Right ventricle myocardium inferior (tissue), 1 donor: ENCODE measurements at regions not wholly inside any gene's neighbourhood (a gene's known extent, or its start where the extent isn't known, plus 50 kb on each side); places are given as distances from the start of the nearest gene placed in this dataset.
A peak's percentile ranks its signal among the peaks of the same experiment; 100 is the strongest.

Experiments used
- ATAC-seq: fragments of 200-7000 bp; cut with Tn5 transposase; one replicate; pipeline ENCODE4 v1.9.1; 2020; ENCODE audit warnings: mild to moderate bottlenecking, moderate library complexity
- DNase-seq: peaks from one replicate; pipeline ENCODE4 v3.0.0; 2021; ENCODE audit errors: missing footprints
- intact Hi-C: fragments of 100-400 bp; cut with DNase I; formaldehyde crosslinking; loops from one replicate; pipeline ENCODE4 v1.11.0; 2022
- donor health status: DM: no; HTN: yes; CAD: no; lungs with severe emphysema.

GRCh38 chrY:7753711-7754110, 842.2 kb upstream of the AMELY start:
- DNase-seq = no peak
- no peak for ATAC-seq
- intact Hi-C loops = no loop called here

GRCh38 chrY:7746781-7747180, 835.2 kb upstream of the AMELY start:
- no peak for DNase-seq
- ATAC-seq = no peak
- intact Hi-C loops = no loop called here

- intact Hi-C loops = no loop called here
- ATAC-seq (no peak), DNase-seq (no peak)
Measured at GRCh38 chrY:7745581-7745901, 834.0 kb upstream of the AMELY start.

- intact Hi-C loops = no loop called here
- ATAC-seq (no peak), DNase-seq (no peak)
Measured at GRCh38 chrY:7744691-7745580, 833.4 kb upstream of the AMELY start.

GRCh38 chrY:7736847-7737365, 825.4 kb upstream of the AMELY start:
- intact Hi-C loops = no loop called here
- ATAC-seq = no peak
- DNase-seq = no peak

GRCh38 chrY:7731651-7732050, 820.1 kb upstream of the AMELY start:
- intact Hi-C loops = no loop called here
- ATAC-seq (no peak), DNase-seq (no peak)

- no peak for ATAC-seq
- DNase-seq = no peak
- intact Hi-C loops = no loop called here
Measured at GRCh38 chrY:7730664-7731063, 819.1 kb upstream of the AMELY start.

GRCh38 chrY:7730071-7730470, 818.5 kb upstream of the AMELY start:
- intact Hi-C loops = no loop called here
- DNase-seq = no peak
- ATAC-seq = no peak

- intact Hi-C loops = no loop called here
- ATAC-seq = no peak
Measured at GRCh38 chrY:7729318-7730011, 817.9 kb upstream of the AMELY start.

GRCh38 chrY:7728935-7729317, 817.4 kb upstream of the AMELY start:
- intact Hi-C loops = no loop called here
- no peak for DNase-seq
- ATAC-seq = no peak

More at GRCh38 chrY:7729318-7730011, 817.9 kb upstream of the AMELY start:
- DNase-seq = no peak

- DNase-seq (no peak), ATAC-seq (no peak)
- intact Hi-C loops = no loop called here
Measured at GRCh38 chrY:7725791-7726460, 814.4 kb upstream of the AMELY start.

GRCh38 chrY:7723991-7724632, 812.6 kb upstream of the AMELY start:
- intact Hi-C loops = no loop called here
- ATAC-seq = peak; percentile 39
- no peak for DNase-seq

- DNase-seq (no peak), ATAC-seq (no peak)
- intact Hi-C loops = no loop called here
Measured at GRCh38 chrY:7723127-7723526, 811.6 kb upstream of the AMELY start.

GRCh38 chrY:7722566-7722965, 811.0 kb upstream of the AMELY start:
- intact Hi-C loops = no loop called here
- ATAC-seq (no peak), DNase-seq (no peak)

- no peak for DNase-seq
- intact Hi-C loops = no loop called here
- ATAC-seq = no peak
Measured at GRCh38 chrY:7720974-7721373, 809.4 kb upstream of the AMELY start.

GRCh38 chrY:7719271-7719670, 807.7 kb upstream of the AMELY start:
- ATAC-seq (no peak), DNase-seq (no peak)
- intact Hi-C loops = no loop called here

GRCh38 chrY:7718626-7719025, 807.1 kb upstream of the AMELY start:
- DNase-seq = no peak
- intact Hi-C loops = no loop called here
- ATAC-seq = no peak

GRCh38 chrY:7718126-7718525, 806.6 kb upstream of the AMELY start:
- intact Hi-C loops = no loop called here
- ATAC-seq (no peak), DNase-seq (no peak)

- no peak for ATAC-seq
- DNase-seq = no peak
- intact Hi-C loops = no loop called here
Measured at GRCh38 chrY:7714426-7714825, 802.9 kb upstream of the AMELY start.
